ENCODE measurements at regions not wholly inside any gene's neighbourhood (a gene's known extent, or its start where the extent isn't known, plus 50 kb on each side); places are given as distances from the start of the nearest gene placed in this dataset.

GRCh38 chr22:47293368-47294221 is 531.1 kb downstream of the TBC1D22A start:
- no peak for DNase-seq (ENCODE audit: low spot score)

- DNase-seq (ENCODE audit: low spot score), result no peak
These were observed 530.3 kb downstream of the TBC1D22A start for GRCh38 chr22:47292546-47293320.

GRCh38 chr22:47291565-47292495 is 529.4 kb downstream of the TBC1D22A start:
- DNase-seq (ENCODE audit: low spot score), result no peak

GRCh38 chr22:47290706-47291430 is 528.4 kb downstream of the TBC1D22A start:
- no peak for DNase-seq (ENCODE audit: low spot score)

GRCh38 chr22:47289336-47289985 is 527.0 kb downstream of the TBC1D22A start:
- DNase-seq (ENCODE audit: low spot score), result no peak

- no peak for DNase-seq (ENCODE audit: low spot score)
These were observed 526.2 kb downstream of the TBC1D22A start for GRCh38 chr22:47288680-47289079.

- DNase-seq (ENCODE audit: low spot score), result no peak
These were observed 525.1 kb downstream of the TBC1D22A start for GRCh38 chr22:47287516-47287915.

GRCh38 chr22:47286590-47286989 is 524.1 kb downstream of the TBC1D22A start:
- no peak for DNase-seq (ENCODE audit: low spot score)

GRCh38 chr22:47285981-47286380 is 523.5 kb downstream of the TBC1D22A start:
- DNase-seq (ENCODE audit: low spot score), result no peak

- no peak for DNase-seq (ENCODE audit: low spot score)
These were observed 522.4 kb downstream of the TBC1D22A start for GRCh38 chr22:47284822-47285221.

- DNase-seq (ENCODE audit: low spot score), result no peak
These were observed 521.9 kb downstream of the TBC1D22A start for GRCh38 chr22:47284360-47284759.

- no peak for DNase-seq (ENCODE audit: low spot score)
These were observed 521.3 kb downstream of the TBC1D22A start for GRCh38 chr22:47283616-47284270.

- no peak for DNase-seq (ENCODE audit: low spot score)
These were observed 520.4 kb downstream of the TBC1D22A start for GRCh38 chr22:47282851-47283250.

- no peak for DNase-seq (ENCODE audit: low spot score)
These were observed 519.9 kb downstream of the TBC1D22A start for GRCh38 chr22:47282366-47282765.

GRCh38 chr22:47281126-47282106 is 519.0 kb downstream of the TBC1D22A start:
- DNase-seq (ENCODE audit: low spot score), result no peak

- no peak for DNase-seq (ENCODE audit: low spot score)
These were observed 517.9 kb downstream of the TBC1D22A start for GRCh38 chr22:47280301-47280700.

GRCh38 chr22:47279746-47280145 is 517.3 kb downstream of the TBC1D22A start:
- DNase-seq (ENCODE audit: low spot score), result no peak

- DNase-seq (ENCODE audit: low spot score), result no peak
These were observed 516.9 kb downstream of the TBC1D22A start for GRCh38 chr22:47279337-47279736.

- DNase-seq (ENCODE audit: low spot score), result no peak
These were observed 516.2 kb downstream of the TBC1D22A start for GRCh38 chr22:47278655-47279054.

Data from HT-29 (cell line).